DMS53 (cell line): ENCODE measurements at regions not wholly inside any gene's neighbourhood (a gene's known extent, or its start where the extent isn't known, plus 50 kb on each side); places are given as distances from the start of the nearest gene placed in this dataset.
"Not testable (repeated sequence)": the region's sequence is repeated elsewhere in the genome, so short reads cannot be mapped to it uniquely, and the experiment has no call there.

ENCODE experiments used
- DNase-seq: peaks from one replicate; lab custom pipeline; 2025; lab: John Stamatoyannopoulos, UW

- DNase-seq, result no peak
Measured at GRCh38 chr10:23955456-23956225, 253.3 kb upstream of the KIAA1217 start.

- DNase-seq, result no peak
Measured at GRCh38 chr10:23965123-23965522, 243.8 kb upstream of the KIAA1217 start.

- no peak for DNase-seq
Measured at GRCh38 chr10:23965880-23966279, 243.1 kb upstream of the KIAA1217 start.

- DNase-seq, result no peak
Measured at GRCh38 chr10:23966504-23967051, 242.4 kb upstream of the KIAA1217 start.

GRCh38 chr10:23968301-23968700 is 240.6 kb upstream of the KIAA1217 start:
- no peak for DNase-seq

GRCh38 chr10:23974746-23975272 is 234.1 kb upstream of the KIAA1217 start:
- no peak for DNase-seq

GRCh38 chr10:23975431-23975830 is 233.5 kb upstream of the KIAA1217 start:
- peak; percentile 44 for DNase-seq

- no peak for DNase-seq
Measured at GRCh38 chr10:23976275-23976674, 232.7 kb upstream of the KIAA1217 start.

- DNase-seq, result no peak
Measured at GRCh38 chr10:23978317-23978716, 230.6 kb upstream of the KIAA1217 start.

- DNase-seq, result peak; percentile 91
Measured at GRCh38 chr10:23980094-23980493, 228.8 kb upstream of the KIAA1217 start.

GRCh38 chr10:23981520-23982309 is 227.2 kb upstream of the KIAA1217 start:
- peak; percentile 33 for DNase-seq

GRCh38 chr10:23984405-23984804 is 224.5 kb upstream of the KIAA1217 start:
- DNase-seq, result not testable (repeated sequence)

- no peak for DNase-seq
Measured at GRCh38 chr10:23988006-23988405, 220.9 kb upstream of the KIAA1217 start.

GRCh38 chr10:23994459-23995046 is 214.4 kb upstream of the KIAA1217 start:
- peak; percentile 80 for DNase-seq

- DNase-seq, result no peak
Measured at GRCh38 chr10:23999445-23999844, 209.5 kb upstream of the KIAA1217 start.

- no peak for DNase-seq
Measured at GRCh38 chr10:24000271-24000813, 208.6 kb upstream of the KIAA1217 start.

GRCh38 chr10:24006741-24007140 is 202.2 kb upstream of the KIAA1217 start:
- DNase-seq, result peak; percentile 33

GRCh38 chr10:24007359-24007758 is 201.6 kb upstream of the KIAA1217 start:
- DNase-seq, result no peak

GRCh38 chr10:24008164-24009091 is 200.5 kb upstream of the KIAA1217 start:
- DNase-seq, result no peak

- no peak for DNase-seq
Measured at GRCh38 chr10:24009115-24009514, 199.8 kb upstream of the KIAA1217 start.

- no peak for DNase-seq
Measured at GRCh38 chr10:24009736-24010135, 199.2 kb upstream of the KIAA1217 start.
